HEK293T (cell line): ENCODE measurements at regions not wholly inside any gene's neighbourhood (a gene's known extent, or its start where the extent isn't known, plus 50 kb on each side); places are given as distances from the start of the nearest gene placed in this dataset.

Experiments
- CTCF ChIA-PET: fragments of 350-600 bp; formaldehyde crosslinking; extraction: SDS; loops from one replicate; lab custom pipeline; 2021; ENCODE audit warnings: antibody characterized with exemption, inconsistent platforms; lab: Yijun Ruan, JAX
- POLR2A ChIA-PET: fragments of 350-600 bp; formaldehyde crosslinking; extraction: SDS; loops from one replicate; lab custom pipeline; 2020; ENCODE audit warnings: antibody characterized with exemption, inconsistent platforms; lab: Yijun Ruan, JAX
- DNase-seq: peaks from one replicate; pipeline ENCODE4 v3.0.0; 2012; ENCODE audit warnings: mixed read lengths; ENCODE audit errors: extremely low spot score
- ARNT ChIP-seq: fragments of 450-650 bp; IDR thresholded peaks from 2 replicates; pipeline ENCODE4 v1.6.1; 2017; ENCODE audit warnings: mild to moderate bottlenecking
- BHLHE40 ChIP-seq: fragments of 450-650 bp; IDR thresholded peaks from 2 replicates; pipeline ENCODE4 v1.6.1; 2016; ENCODE audit warnings: mild to moderate bottlenecking, moderate library complexity, borderline replicate concordance
- CTBP1 ChIP-seq: fragments of 450-650 bp; IDR thresholded peaks from 2 replicates; pipeline ENCODE4 v1.6.1; 2016; ENCODE audit warnings: borderline replicate concordance
- ELF4 ChIP-seq: fragments of 450-650 bp; IDR thresholded peaks from 2 replicates; pipeline ENCODE4 v1.6.1; 2017; ENCODE audit warnings: antibody characterized with exemption
- FOXA1 ChIP-seq: fragments of 450-650 bp; IDR thresholded peaks from 2 replicates; pipeline ENCODE4 v1.6.1; 2016; ENCODE audit warnings: mild to moderate bottlenecking
- FOXK2 ChIP-seq: fragments of 450-650 bp; IDR thresholded peaks from 2 replicates; pipeline ENCODE4 v1.6.1; 2016; ENCODE audit warnings: mild to moderate bottlenecking
- FOXM1 ChIP-seq: fragments of 450-650 bp; IDR thresholded peaks from 2 replicates; pipeline ENCODE4 v1.6.1; 2017; ENCODE audit warnings: mild to moderate bottlenecking, borderline replicate concordance
- HDGF ChIP-seq: fragments of 450-650 bp; IDR thresholded peaks from 2 replicates; pipeline ENCODE4 v1.6.1; 2017; ENCODE audit warnings: antibody characterized with exemption, borderline replicate concordance
- L3MBTL2 ChIP-seq: fragments of 450-650 bp; conservative IDR thresholded peaks from 2 replicates; pipeline ENCODE4 v1.6.1; 2016; ENCODE audit warnings: mild to moderate bottlenecking
- LEF1 ChIP-seq: fragments of 450-650 bp; IDR thresholded peaks from 2 replicates; pipeline ENCODE4 v1.6.1; 2017; ENCODE audit warnings: mild to moderate bottlenecking, borderline replicate concordance
- NFRKB ChIP-seq: fragments of 450-650 bp; IDR thresholded peaks from 2 replicates; pipeline ENCODE4 v1.6.1; 2016; ENCODE audit warnings: mild to moderate bottlenecking, moderate library complexity
- PKNOX1 ChIP-seq: fragments of 450-650 bp; IDR thresholded peaks from 2 replicates; pipeline ENCODE4 v1.6.1; 2016
- SP1 ChIP-seq: fragments of 450-650 bp; IDR thresholded peaks from 2 replicates; pipeline ENCODE4 v1.6.1; 2017
- SUZ12 ChIP-seq: fragments of 450-650 bp; IDR thresholded peaks from 2 replicates; pipeline ENCODE4 v1.6.1; 2016; ENCODE audit warnings: mild to moderate bottlenecking
- TARDBP ChIP-seq: fragments of 450-650 bp; IDR thresholded peaks from 2 replicates; pipeline ENCODE4 v1.6.1; 2016
- ZNF384 ChIP-seq: fragments of 450-650 bp; IDR thresholded peaks from 2 replicates; pipeline ENCODE4 v1.6.1; 2016

DNA sequence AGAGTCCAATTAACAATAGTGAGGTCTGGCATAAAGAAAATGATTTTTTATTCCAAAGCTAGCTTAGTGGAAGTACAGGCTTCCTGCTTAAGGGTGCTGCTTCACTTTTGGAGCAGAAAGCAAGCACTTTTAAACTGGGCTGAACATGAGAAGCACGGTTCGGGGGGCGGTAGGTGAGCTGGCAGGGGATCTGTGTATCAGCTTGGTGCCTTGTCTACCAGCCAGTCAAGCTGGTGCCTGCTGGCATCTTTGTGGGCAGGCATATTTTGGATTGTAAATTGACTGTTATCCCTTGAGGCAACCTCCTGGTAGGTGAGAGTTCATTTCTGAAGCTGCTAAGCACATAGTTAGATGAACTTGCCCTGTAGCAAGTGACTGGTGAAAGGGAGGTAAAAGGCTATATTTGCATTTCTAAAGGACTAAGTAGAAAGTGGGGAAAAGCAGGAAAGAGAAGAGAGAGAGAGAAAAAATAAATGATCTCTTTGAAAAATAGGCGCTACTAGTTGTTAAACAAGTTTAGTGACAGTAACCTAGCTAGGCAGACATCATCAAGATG lies 121.1 kb upstream of the SYT10 start:
- TF ChIP-seq CTBP1 = no peak
- TF ChIP-seq TARDBP = no peak
- TF ChIP-seq ELF4 = no peak
- TF ChIP-seq NFRKB = no peak
- TF ChIP-seq FOXM1 = no peak
- no peak for TF ChIP-seq SP1
- no peak for TF ChIP-seq FOXA1
- ChIA-PET POLR2A (no interaction called here), CTCF (no interaction called here)
- no peak for DNase-seq

GRCh38 chr12:33562401-33562800 lies 122.8 kb upstream of the SYT10 start:
- TF ChIP-seq ARNT (no peak), FOXM1 (no peak), ELF4 (no peak), PKNOX1 (no peak), L3MBTL2 (no peak), HDGF (no peak), NFRKB (no peak), FOXA1 (no peak)
- ChIA-PET CTCF (no interaction called here), POLR2A (no interaction called here)
- DNase-seq = no peak

DNA sequence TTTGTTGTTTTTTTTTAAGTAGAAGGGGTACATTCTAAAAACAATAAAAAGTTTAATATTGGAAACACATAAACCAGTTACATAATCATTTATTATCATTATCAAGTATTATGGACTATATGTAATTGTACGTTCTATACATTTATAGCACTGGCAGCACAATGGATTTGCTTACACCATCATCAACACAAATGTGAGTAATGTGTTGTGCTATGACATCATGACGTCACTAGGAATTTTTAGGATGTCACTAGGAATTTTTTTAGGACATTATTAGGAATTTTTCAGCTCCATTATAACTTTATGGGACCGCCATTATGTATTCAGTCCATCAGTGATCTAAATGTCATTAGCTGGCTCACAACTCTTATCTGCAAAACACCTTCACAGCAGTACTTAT lies 126.8 kb upstream of the SYT10 start:
- ChIA-PET CTCF (interaction anchor here (1.0 kb wide), 1 partner anchor 14 kb away, joined by 3 read pairs; no protein-coding TSS in a partner anchor), POLR2A (no interaction called here)
- no peak for TF ChIP-seq FOXK2
- no peak for TF ChIP-seq SP1
- TF ChIP-seq LEF1 = no peak
- no peak for TF ChIP-seq FOXM1
- TF ChIP-seq FOXA1 = no peak
- TF ChIP-seq HDGF = no peak
- TF ChIP-seq ARNT = no peak
- TF ChIP-seq ZNF384 = no peak
- no peak for TF ChIP-seq TARDBP

DNA sequence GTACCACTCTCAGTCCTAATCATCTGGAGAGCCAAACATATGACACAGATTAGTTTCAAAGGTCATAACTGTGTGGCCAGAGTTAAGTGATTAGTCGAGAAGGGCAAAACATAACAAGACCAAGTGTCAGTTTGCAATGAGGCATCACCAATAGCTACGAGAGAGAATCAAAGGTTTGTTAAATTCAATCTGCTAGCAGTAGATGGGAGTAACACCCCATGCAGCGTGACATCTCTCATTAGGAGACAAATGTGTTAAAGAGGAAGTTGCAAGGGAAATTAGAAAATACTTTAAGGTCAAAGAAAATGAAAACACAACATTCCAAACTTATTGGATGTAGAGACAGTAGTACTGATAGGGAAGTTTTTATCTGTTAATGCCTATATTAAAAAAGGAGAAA lies 135.7 kb upstream of the SYT10 start:
- TF ChIP-seq BHLHE40 (no peak), CTBP1 (no peak)
- POLR2A ChIA-PET = no interaction called here
- DNase-seq = no peak
- CTCF ChIA-PET = no interaction called here

More for the DNA sequence above, 126.8 kb upstream of the SYT10 start:
- no peak for DNase-seq

GRCh38 chr12:33581613-33582122 lies 142.0 kb upstream of the SYT10 start:
- TF ChIP-seq FOXK2 (no peak), BHLHE40 (no peak)
- CTCF ChIA-PET = no interaction called here
- POLR2A ChIA-PET = no interaction called here
- no peak for DNase-seq

GRCh38 chr12:33586576-33586975 lies 147.0 kb upstream of the SYT10 start:
- no peak for DNase-seq
- ChIA-PET POLR2A (no interaction called here), CTCF (no interaction called here)
- no peak for TF ChIP-seq CTBP1
- TF ChIP-seq FOXA1 = no peak
- no peak for TF ChIP-seq SP1
- TF ChIP-seq FOXK2 = no peak
- TF ChIP-seq PKNOX1 = no peak
- no peak for TF ChIP-seq LEF1
- no peak for TF ChIP-seq NFRKB
- no peak for TF ChIP-seq TARDBP
- no peak for TF ChIP-seq L3MBTL2
- TF ChIP-seq SUZ12 = no peak
- no peak for TF ChIP-seq ARNT
- no peak for TF ChIP-seq BHLHE40
- no peak for TF ChIP-seq ZNF384
- no peak for TF ChIP-seq HDGF
- no peak for TF ChIP-seq ELF4

- ChIA-PET CTCF (no interaction called here), POLR2A (no interaction called here)
- TF ChIP-seq L3MBTL2 = no peak
- no peak for TF ChIP-seq FOXA1
- TF ChIP-seq ZNF384 = no peak
- no peak for TF ChIP-seq FOXK2
- TF ChIP-seq ELF4 = no peak
- no peak for TF ChIP-seq PKNOX1
- no peak for TF ChIP-seq ARNT
- TF ChIP-seq NFRKB = no peak
- DNase-seq = no peak
These were observed 147.7 kb upstream of the SYT10 start for GRCh38 chr12:33587354-33587753.
